GM10248 (cell line): ENCODE measurements at regions not wholly inside any gene's neighbourhood (a gene's known extent, or its start where the extent isn't known, plus 50 kb on each side); places are given as distances from the start of the nearest gene placed in this dataset.
"Not testable (repeated sequence)": the region's sequence is repeated elsewhere in the genome, so short reads cannot be mapped to it uniquely, and the experiment has no call there.

ENCODE experiments used
- CTCF ChIA-PET: fragments of 300-600 bp; sonication (Branson Sonifier 250); formaldehyde crosslinking; extraction: SDS; loops from one replicate; lab custom pipeline; 2021; ENCODE audit warnings: antibody characterized with exemption; lab: Yijun Ruan, JAX
- POLR2A ChIA-PET: fragments of 350-650 bp; sonication (Branson Sonifier 250); formaldehyde crosslinking; extraction: SDS; loops from one replicate; lab custom pipeline; 2020; ENCODE audit warnings: antibody characterized with exemption; lab: Yijun Ruan, JAX
- DNase-seq: peaks from one replicate; pipeline ENCODE4 v3.0.0; 2012; ENCODE audit errors: extremely low spot score
- TF ChIP-seq, protein P1 (sequence below): IDR thresholded peaks from 2 replicates; pipeline ENCODE4 v1.5.1; 2012; ENCODE audit warnings: mild to moderate bottlenecking, low read depth; ENCODE audit errors: extremely low read depth, missing control alignments, control extremely low read depth

- CTCF ChIA-PET: no interaction called here
Measured at GRCh38 chr14:105629886-105630215, 103.5 kb downstream of the TMEM121 start.

DNA sequence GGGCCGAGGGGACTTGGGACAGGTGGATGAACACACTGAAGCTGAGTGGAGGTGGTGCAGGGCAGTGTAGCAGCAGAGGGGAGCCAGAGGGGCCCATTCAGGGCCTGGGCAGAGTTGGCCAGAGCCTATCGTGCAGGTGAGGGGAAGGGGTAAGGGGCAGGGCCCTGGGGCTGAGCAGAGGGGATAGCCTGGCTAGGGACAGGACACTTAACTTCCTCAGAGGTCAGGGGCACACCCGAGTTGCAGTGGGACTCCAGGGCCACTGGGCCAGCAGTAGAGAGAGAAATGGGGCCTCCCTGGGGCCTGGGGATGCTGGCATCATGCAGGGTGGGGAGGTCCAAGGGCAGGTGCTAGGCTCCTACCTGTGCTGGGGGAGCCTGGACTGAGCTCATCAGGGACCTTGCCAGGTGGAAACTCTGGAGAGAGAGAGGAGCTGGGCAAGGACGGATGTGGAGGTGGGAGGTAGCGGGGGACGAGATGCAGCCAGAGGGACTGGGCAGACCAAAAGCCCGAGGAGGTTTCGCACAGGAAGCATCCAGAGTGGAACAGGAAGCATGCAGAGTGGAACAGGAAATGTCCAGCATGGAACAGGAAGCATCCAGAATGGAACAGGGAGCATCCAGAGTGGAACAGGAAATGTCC is 104.0 kb downstream of the TMEM121 start:
- DNase-seq, POLR2A ChIA-PET, CTCF ChIA-PET: not testable (repeated sequence)

More at GRCh38 chr14:105629886-105630215, 103.5 kb downstream of the TMEM121 start:
- TF ChIP-seq, protein P1, sequence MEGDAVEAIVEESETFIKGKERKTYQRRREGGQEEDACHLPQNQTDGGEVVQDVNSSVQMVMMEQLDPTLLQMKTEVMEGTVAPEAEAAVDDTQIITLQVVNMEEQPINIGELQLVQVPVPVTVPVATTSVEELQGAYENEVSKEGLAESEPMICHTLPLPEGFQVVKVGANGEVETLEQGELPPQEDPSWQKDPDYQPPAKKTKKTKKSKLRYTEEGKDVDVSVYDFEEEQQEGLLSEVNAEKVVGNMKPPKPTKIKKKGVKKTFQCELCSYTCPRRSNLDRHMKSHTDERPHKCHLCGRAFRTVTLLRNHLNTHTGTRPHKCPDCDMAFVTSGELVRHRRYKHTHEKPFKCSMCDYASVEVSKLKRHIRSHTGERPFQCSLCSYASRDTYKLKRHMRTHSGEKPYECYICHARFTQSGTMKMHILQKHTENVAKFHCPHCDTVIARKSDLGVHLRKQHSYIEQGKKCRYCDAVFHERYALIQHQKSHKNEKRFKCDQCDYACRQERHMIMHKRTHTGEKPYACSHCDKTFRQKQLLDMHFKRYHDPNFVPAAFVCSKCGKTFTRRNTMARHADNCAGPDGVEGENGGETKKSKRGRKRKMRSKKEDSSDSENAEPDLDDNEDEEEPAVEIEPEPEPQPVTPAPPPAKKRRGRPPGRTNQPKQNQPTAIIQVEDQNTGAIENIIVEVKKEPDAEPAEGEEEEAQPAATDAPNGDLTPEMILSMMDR: no peak
- DNase-seq: no peak
- POLR2A ChIA-PET: no interaction called here

- DNase-seq, POLR2A ChIA-PET, CTCF ChIA-PET: not testable (repeated sequence)
Measured at GRCh38 chr14:105630935-105631779, 104.8 kb downstream of the TMEM121 start.

DNA sequence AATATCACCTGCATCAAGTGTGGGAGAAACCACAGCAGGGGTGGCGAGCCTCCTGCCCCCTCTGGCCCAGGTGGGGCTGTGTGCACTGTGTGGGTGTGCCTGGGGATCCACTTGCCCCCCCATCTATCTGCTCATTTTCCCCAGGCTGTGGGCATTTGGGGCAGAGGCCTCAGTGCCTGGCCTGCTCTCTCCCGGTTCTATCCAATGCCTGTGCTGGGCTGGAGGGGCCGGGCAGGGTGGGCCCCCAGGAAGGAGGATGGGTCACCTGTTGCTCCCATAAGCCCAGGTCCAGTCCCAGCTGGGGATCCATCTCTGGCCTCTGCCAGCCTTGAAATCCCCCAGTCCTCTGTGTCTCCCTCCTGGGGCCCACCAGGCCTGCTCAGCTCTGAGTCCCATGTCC is 105.6 kb downstream of the TMEM121 start:
- TF ChIP-seq, protein P1: no peak
- POLR2A ChIA-PET: no interaction called here
- DNase-seq: no peak
- CTCF ChIA-PET: no interaction called here

- POLR2A ChIA-PET, CTCF ChIA-PET, DNase-seq: not testable (repeated sequence)
Measured at GRCh38 chr14:105633596-105633995, 107.2 kb downstream of the TMEM121 start.

GRCh38 chr14:105635560-105635959 is 109.2 kb downstream of the TMEM121 start:
- ChIA-PET CTCF (no interaction called here), POLR2A (no interaction called here)
- DNase-seq: no peak
- TF ChIP-seq, protein P1: no peak

DNA sequence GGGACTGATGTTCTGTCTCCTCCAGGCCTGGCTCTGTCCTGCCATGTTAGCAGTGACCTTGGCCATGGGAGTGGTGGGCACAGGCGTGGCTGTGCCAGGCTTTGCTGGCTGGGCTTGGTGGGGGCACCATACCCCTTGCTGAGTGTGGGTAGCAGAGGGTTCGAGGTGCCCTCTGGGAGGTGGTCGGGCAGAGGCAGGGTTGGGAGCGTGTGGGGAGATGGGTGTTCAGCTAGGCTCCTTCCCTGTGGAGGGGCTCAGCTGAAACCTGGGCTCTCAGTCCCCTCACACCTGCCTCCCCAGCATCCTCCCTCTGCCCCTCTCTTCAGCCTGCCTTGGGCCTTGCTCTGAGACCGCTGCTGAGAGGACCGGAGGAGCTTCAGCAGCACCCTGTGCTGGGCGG is 109.6 kb downstream of the TMEM121 start:
- CTCF ChIA-PET, DNase-seq, POLR2A ChIA-PET: not testable (repeated sequence)

- no peak for DNase-seq
- ChIA-PET CTCF (no interaction called here), POLR2A (no interaction called here)
- TF ChIP-seq, protein P1: no peak
Measured at GRCh38 chr14:105636935-105637334, 110.6 kb downstream of the TMEM121 start.

DNA sequence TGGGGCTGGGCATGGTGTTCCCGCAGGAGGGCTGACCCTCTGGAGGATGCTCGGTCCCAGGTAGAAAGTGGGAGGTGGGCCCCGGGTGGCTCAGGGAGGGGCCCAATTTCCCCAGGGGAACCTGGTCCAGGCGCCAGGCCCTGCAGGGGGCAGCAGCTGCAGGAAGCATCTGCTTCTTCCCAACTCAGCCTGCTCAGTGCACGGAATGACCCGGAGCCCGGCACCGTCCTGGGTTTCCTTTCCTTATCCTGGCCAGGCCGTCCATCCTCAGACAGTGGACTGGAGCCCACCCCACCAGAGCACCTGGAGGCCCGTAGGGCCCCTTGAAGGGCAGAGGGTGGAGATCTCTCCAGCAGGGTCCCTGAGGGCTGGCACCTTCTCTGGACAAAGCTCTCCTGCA is 111.0 kb downstream of the TMEM121 start:
- POLR2A ChIA-PET, CTCF ChIA-PET, DNase-seq: not testable (repeated sequence)

DNA sequence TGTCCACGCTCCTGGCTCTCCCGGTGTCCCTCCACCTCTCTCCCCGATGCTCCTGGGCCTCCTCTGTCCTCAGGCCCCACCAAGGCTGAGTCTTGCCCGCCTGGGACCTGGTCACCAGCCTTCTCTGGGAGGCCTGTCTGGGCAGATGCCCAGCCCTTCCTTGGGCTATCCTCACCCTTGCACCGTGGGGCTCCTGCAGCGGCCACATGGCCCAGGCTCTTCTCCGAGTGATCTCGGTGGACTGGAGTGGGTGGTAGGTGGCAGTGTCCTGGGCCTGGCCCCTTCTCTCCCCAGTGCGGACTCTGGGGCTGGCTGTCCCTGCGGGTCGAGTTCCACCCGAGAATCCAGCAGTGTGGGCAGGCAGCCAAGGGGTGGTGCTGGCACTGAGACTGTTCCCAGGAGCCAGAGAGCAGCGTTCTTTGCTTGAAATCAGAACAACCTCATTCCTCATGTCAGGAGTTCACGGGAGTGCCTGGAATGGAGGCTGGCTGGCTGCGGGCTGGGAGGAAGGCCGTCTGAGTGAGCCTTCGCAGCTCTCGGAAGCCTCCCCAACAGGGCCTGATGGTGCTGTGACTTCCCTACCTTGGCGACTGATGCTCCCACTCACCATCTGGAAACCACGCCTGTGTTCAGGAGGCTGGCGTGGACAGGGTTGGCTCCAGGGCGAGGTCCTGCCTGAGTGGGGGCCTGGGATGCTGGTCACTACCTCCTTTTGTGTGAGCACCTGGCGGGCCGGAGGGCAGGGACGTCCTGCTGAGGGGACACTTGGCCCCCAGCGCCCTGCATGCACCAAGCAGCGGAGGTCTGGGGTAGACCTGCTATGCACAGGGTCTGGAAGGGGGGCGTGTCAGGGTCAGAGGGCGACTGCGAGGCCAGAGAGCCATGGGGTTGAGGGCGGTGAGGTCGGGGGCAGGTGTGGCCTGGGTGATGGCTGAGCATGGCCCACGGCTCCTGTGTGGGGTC is 113.9 kb downstream of the TMEM121 start:
- not testable (repeated sequence) for DNase-seq

More for the DNA sequence above, 113.9 kb downstream of the TMEM121 start:
- POLR2A ChIA-PET, CTCF ChIA-PET: not testable (repeated sequence)
